IPS-NIHi11 (cell line): ENCODE measurements at regions not wholly inside any gene's neighbourhood (a gene's known extent, or its start where the extent isn't known, plus 50 kb on each side); places are given as distances from the start of the nearest gene placed in this dataset.

Experiments
- DNase-seq: peaks from one replicate; pipeline ENCODE4 v3.0.0; 2012; ENCODE audit warnings: mixed read lengths, low spot score

DNA sequence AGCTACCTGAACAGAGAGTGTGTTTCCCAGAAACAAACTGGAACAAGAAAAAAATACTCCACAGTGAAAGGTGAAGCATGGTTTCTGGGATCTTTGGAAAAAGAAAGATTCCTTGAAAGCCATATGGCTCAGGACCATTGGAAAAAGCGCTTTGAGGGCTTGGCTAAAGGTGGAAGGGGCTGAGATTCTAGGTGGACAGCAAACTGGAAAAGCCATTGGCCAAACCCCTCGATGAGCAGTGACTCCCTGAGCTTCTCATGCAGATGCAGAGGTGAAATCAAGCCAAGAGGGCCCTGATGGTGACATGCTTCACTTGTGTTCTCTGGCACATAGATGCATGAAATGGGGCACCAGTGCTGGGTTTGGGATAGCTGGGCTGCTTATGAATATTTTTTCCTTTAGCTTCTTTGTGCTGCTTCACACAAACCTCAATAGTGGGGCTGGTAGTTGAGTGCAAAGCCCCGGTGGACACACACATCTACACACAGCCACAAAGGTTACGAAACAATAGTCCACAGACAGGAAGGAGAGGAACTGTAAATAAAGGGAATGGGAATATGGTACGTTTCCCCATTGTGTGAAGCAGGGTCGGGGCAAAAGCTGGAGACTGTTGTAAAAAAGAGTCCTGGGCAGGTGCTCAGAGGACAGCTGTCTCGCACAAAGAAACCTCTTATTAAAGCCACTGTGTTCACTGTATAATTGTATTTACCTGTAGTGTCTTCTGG is 117.8 kb downstream of the FOXA2 start:
- DNase-seq, result no peak

DNA sequence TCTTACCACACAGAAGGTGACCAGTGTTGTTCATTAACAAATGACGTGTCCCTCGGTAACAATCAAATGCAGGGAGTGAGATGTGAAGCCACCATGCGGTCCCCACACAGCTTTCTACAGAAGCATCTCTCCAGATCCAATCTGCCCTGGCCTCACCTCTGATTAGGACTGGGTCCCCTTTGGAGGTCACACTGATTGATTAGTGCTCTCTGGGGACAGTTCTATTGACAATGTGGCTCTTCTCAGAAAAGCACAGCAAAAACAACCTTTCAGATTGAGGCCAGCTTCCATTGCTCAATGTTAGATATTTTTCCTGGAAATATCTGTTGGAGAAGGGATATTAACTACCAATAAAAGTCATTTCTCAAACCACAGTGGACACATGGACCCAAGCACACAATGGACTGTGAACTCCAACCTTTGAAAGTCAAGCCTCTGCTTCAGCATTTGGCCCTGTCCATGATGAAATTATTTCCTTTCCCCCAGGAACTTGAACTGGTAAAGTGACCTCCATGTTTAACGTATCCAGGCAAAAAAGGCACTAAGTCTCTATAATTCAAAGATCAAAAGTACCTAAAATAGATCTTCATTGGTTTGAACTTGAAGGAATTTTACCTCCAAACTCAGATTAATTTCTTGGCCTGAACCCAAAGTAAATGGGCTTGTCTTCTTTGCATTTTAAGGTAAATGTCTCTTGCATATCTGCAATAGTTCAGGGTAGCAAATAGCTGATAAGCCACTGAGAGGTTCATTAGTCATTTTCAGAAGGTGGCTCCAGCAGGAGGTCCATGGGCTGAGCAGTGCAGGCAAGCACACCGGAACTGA is 118.5 kb downstream of the FOXA2 start:
- DNase-seq, result no peak

DNA sequence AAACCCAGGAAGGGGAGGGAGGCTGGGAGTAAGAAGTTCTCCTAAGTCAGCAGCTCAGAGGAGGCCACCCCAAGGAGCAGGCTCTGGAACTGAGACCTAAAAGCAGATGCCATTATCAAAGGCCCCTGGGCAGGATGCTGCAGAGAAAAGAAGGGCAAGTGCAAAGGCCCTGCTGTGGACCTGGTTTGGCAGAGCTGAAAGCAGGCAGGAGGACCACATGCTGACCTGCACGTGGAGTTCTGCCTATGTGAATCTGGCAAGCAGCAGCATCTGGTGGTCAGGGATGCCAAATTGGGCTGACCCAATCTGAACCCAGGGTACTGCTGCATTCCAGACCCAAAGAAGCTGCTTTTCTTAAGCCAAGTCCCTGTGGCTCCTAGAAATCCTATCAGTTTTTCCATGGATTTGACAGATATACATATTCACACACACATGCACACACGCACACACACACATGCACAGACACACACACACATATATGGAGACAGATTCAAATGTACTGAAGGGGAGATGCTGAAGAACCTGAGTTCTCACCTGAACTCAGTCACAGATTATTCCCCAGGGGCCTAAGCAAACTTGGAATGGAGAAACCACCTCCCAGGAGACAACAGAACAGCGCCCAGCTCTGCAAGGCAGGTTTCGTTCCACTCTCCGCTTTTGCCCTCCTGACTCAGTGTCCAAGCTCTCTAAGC is 119.9 kb downstream of the FOXA2 start:
- no peak for DNase-seq

DNA sequence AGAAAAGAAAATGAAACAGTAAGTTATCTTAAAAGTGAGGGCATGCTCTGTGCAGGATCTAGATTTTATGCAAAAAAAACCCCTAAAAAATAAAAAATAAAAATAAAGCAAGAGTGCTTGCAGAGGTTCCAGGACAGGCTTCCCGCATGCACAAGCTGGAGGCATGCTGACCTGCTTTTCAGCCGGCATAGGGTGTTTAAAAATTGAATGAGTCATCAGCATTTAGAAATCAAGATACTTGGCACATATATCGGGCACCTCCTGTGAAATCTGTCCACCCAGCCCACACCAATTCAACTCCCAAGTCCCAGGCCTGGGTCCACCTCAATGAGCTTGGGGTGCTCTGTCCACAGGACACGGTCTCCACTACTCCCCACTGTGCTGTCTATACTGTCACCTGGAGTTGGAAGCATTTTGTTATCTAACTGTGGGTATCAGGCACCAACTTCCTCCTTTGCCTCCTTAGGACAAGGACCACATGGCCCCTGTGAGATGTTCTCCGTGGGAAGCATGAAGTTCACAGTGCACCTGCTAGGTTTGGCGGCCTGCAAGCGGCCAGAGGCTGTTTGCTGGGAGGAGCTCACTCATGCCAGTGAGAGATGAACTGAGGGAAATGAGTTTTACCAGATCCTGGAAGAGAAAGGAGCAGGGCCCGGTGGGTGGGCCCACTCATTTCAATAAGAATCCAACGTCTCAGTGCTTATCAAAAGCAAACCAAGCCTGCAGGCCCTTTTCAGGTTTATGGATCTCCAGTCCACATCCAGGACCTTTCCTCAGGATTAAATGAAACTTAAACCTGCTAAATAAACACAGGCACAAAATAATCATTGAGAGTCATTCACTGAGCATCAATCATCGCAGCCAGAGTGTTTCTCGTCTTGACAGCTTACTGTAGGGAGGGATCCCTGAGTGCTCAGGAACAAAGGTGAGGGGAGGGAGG is 121.1 kb downstream of the FOXA2 start:
- peak; percentile 17 for DNase-seq

DNA sequence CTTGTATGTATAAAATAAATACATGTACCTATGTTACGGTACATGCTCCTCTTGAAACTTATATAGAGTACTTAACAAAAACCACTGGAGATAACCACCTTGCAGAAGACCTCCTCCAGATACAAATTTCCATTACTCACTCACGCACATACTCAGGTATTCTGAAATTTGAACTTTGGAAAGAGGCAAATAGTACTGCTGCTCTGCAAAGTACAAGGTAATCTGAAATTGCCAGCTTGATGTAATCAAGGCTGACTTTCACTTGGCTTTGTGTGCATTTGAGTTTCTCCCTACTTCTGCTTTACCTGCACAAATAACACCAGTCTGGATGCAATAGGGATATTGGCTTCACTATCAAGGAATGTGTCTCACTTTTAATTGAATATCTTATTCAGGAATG is 123.6 kb downstream of the FOXA2 start:
- DNase-seq, result no peak

DNA sequence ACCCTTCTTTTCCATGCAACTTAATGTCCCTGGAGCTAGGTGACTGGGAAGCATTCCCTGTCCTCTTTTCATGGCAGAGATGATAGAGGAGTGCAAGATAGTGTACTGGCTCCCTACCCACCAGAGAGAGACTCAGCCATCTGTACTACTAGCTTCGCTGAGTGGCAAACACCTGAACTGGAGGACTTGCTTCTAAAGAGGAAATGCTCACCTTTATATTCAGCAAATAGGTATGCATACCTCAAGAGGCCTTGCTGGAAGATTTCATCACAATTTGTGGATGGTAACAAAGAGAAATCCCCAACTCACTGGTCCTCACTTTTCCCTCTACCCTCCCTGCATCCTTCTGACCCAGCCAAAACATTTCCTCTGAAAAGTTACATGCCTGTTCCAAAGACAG is 124.1 kb downstream of the FOXA2 start:
- DNase-seq, result no peak

DNA sequence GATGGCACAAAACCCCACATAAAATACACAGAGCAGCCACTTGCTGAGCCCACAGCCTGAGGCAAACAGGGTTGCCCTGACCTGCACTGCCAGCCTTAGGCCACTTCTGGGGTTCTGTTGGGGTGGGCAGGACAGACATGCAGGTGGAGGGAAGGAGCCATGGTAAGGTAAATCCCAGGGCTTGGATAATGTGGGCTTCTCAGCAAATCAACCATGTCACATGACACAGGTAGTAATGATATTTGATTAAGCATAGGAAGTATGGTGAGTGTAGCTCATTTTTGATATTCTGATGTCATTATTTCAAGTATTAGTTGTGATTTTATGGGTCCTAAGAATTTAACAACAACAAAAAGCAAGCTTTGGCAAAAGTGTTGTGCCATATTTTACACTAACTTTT is 124.6 kb downstream of the FOXA2 start:
- DNase-seq, result no peak

DNA sequence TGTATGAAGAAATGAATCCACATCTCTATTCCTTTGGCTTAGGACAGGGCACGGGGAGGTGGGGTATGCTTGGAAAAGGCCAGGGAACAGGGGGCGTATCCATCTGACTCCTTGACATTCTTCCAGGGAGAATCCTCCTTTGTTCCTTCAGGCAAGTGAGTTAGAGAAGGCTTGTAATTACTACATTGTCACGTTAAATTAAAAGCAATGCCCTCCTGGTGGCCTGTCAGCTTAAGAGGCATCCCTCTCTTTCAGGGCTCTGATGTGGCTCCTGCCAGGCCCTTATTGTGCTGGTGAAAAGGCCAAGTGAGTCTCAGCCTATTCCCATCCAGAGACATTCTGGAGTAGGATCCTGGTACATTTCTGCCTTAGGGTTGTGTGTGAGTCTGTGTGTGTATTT is 128.3 kb downstream of the FOXA2 start:
- peak; percentile 61 for DNase-seq

DNA sequence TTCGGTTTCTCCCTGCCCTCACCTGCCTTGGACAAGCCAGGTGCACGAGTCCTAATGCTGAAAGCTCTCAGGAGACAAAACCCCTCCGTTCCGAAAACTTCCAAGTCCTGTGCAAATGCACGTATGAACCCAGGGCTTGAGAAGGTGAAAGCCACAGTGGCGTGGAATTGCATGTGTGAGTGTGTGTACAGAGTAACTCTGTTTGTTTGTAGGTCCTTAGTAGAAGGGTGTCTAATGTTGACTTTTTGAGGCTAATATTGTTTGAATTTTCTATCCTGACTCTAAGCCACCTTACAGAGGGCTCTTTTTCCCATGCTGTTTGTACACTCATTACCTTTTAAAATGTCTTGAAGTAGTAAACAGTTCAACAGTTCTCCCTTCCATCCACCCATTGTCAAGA is 129.1 kb downstream of the FOXA2 start:
- no peak for DNase-seq

DNA sequence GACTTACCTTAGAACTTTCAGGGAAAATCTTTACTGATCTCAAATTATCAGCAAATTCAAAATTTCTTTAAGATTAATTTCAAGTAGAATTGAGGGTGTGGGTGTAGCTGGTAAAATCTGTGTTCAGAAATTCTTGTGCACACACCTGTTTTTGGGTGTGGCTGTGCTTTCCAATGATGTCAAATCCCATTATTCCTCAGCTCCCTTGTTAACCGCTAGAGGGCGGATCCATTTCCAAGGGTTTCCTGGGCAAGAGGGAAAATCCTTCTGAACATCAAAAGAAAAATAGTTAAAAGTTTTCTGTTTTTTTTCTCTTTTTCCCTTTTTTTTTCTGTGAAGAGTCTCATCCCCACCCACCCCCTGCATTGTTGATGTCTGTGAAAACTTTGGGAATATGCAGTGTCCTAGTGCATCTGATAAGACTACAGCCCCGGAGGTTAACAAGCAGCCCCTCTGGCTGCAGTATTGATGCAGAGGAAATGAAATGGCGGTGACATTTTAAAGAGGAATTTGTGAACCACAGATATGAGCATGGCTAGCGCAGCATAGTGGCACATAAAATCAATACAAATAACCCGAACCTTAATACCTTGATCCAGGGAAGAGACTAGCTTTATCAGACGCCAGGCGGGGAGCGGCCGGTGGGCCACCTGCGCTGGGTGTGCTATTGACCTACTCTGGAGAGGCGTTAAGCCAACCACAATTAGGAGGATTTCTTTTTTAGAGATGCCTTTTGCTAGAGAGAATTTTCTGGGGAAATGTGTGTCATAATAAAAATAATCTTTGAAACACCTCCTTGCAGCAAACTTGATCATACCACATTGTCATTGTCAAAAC is 130.9 kb downstream of the FOXA2 start:
- DNase-seq, result peak; percentile 42

DNA sequence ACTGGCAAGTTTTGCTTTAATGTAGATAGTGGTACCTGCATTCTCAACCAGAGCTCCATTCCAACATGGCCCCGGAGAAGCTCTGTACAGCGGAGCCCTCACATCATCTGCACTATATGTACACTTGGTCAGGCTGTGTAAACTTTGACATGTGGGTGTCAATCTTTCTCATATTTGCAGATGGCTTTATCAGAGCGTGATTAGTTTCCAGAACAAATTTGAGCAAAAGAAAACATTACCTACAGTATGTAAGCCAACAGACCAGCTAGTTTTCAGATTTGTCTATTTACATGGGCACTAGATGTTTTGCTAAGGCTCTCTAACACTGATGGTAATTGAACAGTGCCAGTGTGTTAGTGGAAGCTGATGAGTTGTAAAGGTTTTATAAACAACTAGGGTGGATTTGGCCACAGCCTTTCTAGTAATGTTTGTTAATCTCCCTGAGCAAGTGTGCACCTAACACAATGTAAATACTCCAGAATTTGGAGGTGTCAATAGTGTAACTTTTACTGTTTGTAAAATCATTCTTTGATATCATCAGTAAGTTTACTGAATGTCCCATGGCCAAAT is 131.8 kb downstream of the FOXA2 start:
- DNase-seq, result no peak

DNA sequence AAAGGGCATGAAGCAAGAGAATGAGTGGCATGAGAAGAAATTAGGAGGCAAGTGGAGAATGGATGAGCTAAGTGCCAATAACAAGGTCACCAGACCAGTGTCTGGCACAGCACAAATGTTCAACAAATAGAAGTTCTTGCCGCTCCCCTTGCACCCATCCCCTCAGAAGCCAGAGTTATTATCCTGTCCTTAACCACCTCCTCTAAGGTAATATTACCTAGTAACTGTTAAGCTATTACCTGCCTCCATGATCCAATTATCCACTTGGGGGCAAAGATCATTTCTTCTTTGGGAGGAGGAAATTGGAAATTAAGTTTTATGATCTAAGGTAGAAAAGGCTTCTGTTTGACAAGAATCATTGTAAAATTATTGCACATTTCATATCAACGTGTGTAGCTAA is 133.8 kb downstream of the FOXA2 start:
- no peak for DNase-seq

DNA sequence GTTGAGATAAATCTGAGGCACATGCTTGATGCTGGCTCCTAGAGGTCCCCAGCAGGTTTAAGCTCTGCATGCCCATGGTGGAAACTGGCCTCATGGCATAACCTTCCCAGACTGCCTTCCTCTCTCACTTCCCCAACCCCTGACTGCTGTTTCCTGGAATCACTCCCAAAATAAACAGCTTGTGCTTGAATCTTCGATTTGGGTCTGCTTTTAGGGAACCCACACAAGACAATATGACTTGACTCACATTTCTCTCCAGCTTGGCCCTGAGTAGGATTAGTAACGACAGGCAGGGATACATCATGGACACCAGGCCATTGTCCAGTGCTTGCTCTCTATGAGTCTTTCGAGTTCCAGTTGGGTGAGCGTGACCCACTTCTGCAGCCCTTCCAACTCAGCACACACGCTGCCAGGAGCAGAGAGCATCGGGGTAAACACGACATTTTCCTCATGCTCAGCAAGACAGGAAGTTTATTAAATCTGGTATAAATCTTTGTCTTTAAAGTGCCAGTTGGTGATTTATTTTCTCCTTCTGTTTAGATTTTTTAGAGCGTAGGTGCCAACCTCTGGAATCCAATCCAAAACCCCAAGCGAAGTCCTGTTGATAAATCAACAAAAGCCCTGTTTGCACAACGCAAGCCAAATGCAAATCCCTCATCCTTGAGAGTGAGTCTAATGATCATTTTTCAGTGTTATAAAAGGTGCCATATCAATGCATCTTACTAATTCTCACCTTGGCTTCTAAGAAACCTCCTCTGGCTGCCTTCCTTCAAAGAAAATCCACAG is 135.0 kb downstream of the FOXA2 start:
- DNase-seq, result no peak

DNA sequence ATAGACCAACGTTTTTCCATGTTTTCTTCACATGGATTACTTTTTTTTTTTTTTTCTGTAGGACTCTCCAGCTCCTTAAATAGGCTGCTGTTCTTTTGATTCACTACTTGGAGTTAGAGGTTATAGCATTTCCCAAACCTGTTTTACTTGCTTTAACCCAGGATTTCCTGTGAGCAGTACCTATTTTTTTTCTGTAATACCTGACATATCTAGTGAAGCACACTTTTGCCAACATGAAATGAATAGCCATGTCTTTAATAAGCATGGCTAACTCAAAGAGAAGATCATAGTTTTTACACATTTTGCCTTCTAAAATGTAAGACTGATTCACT is 137.0 kb downstream of the FOXA2 start:
- DNase-seq, result no peak

DNA sequence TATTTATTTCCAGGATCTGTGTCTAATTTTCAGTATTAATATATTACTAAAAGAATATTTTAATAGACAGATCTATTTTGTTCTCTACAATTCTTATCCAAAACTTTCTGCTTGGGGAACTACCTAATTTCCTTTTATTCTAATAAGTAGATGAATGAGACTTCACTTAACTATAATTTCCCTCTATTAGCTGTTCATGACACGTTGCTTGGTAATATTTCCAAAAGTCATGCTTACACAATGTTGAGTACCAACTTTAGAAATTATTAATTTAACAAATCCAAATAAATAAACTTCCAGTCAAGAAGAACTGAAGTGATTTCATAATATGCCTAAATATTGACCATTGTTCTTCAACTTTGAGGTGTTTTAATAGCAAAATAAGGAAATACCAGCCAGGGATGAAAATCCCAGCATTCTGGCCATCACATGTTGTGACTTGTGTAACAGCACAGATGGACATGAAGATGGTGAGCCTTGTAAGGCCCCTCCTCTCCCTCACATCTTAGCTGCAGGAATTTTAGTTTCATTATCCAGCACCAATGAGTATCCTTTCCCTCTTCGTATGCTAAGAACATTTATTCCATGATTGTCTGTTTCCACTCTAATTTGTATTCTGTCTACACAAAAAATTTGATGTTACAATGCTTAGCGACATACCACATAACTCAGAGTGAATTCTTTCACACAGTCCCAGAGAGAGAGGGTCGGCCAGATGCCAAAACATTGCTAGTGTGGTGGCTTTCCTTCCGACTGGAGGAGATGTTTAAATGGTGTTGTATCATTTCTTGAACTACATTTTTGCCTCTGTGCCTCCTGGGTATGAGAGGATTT is 137.5 kb downstream of the FOXA2 start:
- DNase-seq, result no peak

DNA sequence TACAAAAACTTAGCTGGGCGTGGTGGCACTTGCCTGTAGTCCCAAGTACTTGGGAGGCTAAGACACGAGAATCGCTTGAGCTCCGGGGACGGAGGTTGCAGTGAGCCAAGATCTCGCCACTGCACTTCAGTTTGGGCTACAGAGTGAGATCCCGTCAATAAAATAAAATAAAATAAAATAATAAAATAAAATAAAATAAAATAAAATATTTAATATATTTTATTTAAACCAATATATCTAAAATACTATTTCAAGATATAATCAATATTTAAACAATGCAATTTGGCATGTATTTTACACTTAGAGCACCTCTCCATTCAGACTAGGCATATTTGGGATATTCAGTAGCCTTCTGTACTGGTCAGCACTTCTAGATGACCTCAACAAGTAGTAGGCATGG is 142.1 kb downstream of the FOXA2 start:
- DNase-seq, result no peak

DNA sequence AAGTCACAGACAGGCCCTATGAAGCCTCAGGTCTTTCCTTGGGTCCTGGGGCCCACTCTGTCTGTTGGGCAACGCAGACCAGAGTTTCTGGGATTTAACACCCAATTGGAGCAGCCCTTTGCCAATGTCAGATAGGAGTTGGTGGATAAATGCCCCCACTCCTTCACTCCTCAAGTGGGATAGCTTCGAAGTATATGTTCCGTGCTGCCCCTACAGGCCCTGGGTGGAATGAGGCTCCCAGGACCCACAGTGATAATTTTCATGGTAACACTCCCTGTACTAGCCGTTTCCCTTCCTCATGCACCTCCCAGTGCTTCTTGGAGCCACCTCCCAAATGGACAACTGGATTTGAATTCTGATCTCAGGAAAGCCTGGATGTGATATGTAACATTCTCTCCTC is 145.4 kb downstream of the FOXA2 start:
- peak; percentile 31 for DNase-seq

DNA sequence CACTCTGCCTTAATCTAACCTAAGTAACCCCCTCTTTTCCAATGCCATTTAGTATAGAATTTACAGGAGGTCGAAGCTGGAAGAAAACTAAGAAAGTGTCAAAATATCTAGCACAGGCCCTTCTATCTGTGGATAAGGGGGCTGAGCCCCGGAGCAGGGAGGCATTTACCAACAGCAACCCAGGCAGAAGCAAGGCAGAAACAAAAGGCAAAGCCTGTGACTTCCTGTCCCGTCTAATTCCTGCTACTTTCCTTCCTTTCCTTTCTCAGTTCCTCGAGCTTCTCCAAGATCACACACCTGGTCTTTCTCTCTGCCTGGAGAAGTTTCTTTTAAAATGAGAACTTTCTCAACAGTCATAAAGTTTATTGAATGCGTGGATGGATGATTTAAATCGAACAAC is 146.0 kb downstream of the FOXA2 start:
- no peak for DNase-seq

DNA sequence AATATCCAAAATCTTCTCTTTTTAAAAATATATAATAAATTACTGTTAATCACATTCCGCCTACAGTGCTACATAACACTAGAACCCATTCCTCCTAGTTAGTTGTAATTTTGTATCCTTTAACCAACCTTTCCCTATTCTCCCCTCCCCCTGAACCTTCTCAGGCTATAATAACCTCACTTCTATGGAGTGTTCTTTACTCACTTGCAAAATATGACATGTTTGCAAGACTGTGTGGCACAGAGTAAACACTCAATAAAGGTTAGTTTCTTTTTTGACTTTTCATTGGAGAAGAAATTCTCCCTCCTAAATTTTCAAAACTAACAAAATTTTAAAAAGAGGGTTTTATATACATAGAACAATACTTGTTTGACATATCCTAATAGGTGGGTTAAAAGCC is 147.0 kb downstream of the FOXA2 start:
- no peak for DNase-seq
